ENCODE measurements at regions not wholly inside any gene's neighbourhood (a gene's known extent, or its start where the extent isn't known, plus 50 kb on each side); places are given as distances from the start of the nearest gene placed in this dataset.

DNA sequence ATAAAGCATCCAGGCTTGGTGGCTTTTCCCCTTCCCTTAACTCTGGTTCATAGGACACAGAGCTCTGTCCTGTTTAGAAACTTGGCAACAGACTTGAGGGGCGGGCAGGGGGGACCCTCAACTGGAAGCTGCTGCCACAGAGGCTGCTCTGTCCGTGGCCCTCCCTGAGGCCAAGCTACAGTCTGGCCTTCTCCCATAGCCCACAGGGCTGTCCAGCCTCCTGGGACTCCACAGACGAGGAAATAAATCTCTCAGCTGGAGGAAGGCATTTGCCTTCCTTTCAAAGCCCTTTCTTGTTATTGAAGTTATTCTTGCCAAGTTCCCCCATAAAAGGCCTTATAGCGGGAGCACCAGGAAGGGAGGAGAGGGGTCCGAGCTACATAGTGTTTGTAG, 248.8 kb upstream of the TPM1 start:
- TF ChIP-seq, protein P1, sequence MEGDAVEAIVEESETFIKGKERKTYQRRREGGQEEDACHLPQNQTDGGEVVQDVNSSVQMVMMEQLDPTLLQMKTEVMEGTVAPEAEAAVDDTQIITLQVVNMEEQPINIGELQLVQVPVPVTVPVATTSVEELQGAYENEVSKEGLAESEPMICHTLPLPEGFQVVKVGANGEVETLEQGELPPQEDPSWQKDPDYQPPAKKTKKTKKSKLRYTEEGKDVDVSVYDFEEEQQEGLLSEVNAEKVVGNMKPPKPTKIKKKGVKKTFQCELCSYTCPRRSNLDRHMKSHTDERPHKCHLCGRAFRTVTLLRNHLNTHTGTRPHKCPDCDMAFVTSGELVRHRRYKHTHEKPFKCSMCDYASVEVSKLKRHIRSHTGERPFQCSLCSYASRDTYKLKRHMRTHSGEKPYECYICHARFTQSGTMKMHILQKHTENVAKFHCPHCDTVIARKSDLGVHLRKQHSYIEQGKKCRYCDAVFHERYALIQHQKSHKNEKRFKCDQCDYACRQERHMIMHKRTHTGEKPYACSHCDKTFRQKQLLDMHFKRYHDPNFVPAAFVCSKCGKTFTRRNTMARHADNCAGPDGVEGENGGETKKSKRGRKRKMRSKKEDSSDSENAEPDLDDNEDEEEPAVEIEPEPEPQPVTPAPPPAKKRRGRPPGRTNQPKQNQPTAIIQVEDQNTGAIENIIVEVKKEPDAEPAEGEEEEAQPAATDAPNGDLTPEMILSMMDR (IDR thresholded peaks at IDR 0.05), result no peak
- no peak for TF ChIP-seq POLR2AphosphoS5 (IDR thresholded peaks at IDR 0.05; ENCODE audit: insufficient read depth in 1 of 2, low read depth in 1 of 2)
